Mucosa of descending colon (tissue), 3 donors: ENCODE measurements at regions not wholly inside any gene's neighbourhood (a gene's known extent, or its start where the extent isn't known, plus 50 kb on each side); places are given as distances from the start of the nearest gene placed in this dataset.

Experiments used
- ATAC-seq: fragments of 200-7000 bp; cut with Tn5 transposase; one replicate; pipeline ENCODE4 v1.9.1; 2020; ENCODE audit warnings: mild to moderate bottlenecking, moderate library complexity
- DNase-seq, 3 donors: peaks; one replicate each; pipeline ENCODE4 v3.0.0-alpha.2; 2020
- H3K36me3 ChIP-seq: fragments of 200-600 bp; one replicate; pipeline ENCODE4 v1.8.0; 2021; ENCODE audit warnings: low read depth, mild to moderate bottlenecking
- H3K4me1 ChIP-seq: fragments of 200-600 bp; one replicate; pipeline ENCODE4 v1.8.0; 2021; ENCODE audit warnings: low read depth, mild to moderate bottlenecking
- H3K4me3 ChIP-seq: fragments of 200-600 bp; one replicate; pipeline ENCODE4 v1.8.0; 2021; ENCODE audit warnings: mild to moderate bottlenecking
- H3K9me3 ChIP-seq: fragments of 200-600 bp; one replicate; pipeline ENCODE4 v1.8.0; 2021; ENCODE audit warnings: mild to moderate bottlenecking
- CTCF ChIP-seq: fragments of 200-600 bp; IDR thresholded peaks from one replicate; pipeline ENCODE4 v1.8.0; 2022; ENCODE audit warnings: antibody characterized with exemption, mild to moderate bottlenecking
- intact Hi-C, 2 donors: fragments of 100-400 bp; cut with DNase I in 1 of 2; cut with micrococcal nuclease in 1 of 2; formaldehyde crosslinking; loops; one replicate each; pipeline versions ENCODE4 v1.11.0 to v1.11.1; 2022; cut with DNase I, micrococcal nuclease
- donor health status: DM: no; HTN: no; CAD: no; lungs with moderate emphysema.
- donor health status: DM: no; HTN: no; CAD: no.
- donor health status: DM: no; HTN: yes; CAD: no.

GRCh38 chr14:48973151-48973550, 613.0 kb downstream of the RPS29 start:
- intact Hi-C loops: no loop called here
- Histone ChIP-seq H3K9me3 (peaks cover 2% of the 10 kb centered on the region), H3K36me3 (no peaks in the 10 kb centered on the region), H3K4me3 (no peak overlapping the region), H3K4me1 (no peaks in the 10 kb centered on the region)
- TF ChIP-seq CTCF: no peak
- DNase-seq: no peak
- ATAC-seq: no peak

- TF ChIP-seq CTCF: no peak
- DNase-seq (no peak), ATAC-seq (no peak)
- H3K36me3 ChIP-seq: no peaks in the 10 kb centered on the region
- peaks cover 2% of the 10 kb centered on the region for H3K9me3 ChIP-seq
- intact Hi-C loops: no loop called here
- H3K4me1 ChIP-seq: no peaks in the 10 kb centered on the region
- H3K4me3 ChIP-seq: no peak overlapping the region
These were observed 615.2 kb downstream of the RPS29 start for GRCh38 chr14:48970943-48971342.

GRCh38 chr14:48967419-48967818, 618.8 kb downstream of the RPS29 start:
- H3K36me3 ChIP-seq: no peaks in the 10 kb centered on the region
- intact Hi-C loops: no loop called here
- TF ChIP-seq CTCF: no peak
- H3K4me3 ChIP-seq: no peak overlapping the region
- H3K9me3 ChIP-seq: peaks cover 2% of the 10 kb centered on the region
- no peaks in the 10 kb centered on the region for H3K4me1 ChIP-seq
- no peak for DNase-seq
- ATAC-seq: no peak

- no peak for ATAC-seq
These were observed 622.9 kb downstream of the RPS29 start for GRCh38 chr14:48963231-48963790.

GRCh38 chr14:48957486-48957885, 628.7 kb downstream of the RPS29 start:
- ATAC-seq: no peak
- intact Hi-C loops: no loop called here
- no peak for TF ChIP-seq CTCF

More at GRCh38 chr14:48963231-48963790, 622.9 kb downstream of the RPS29 start:
- no peak for TF ChIP-seq CTCF
- H3K9me3 ChIP-seq: no peaks in the 10 kb centered on the region
- no peak for DNase-seq
- no peaks in the 10 kb centered on the region for H3K36me3 ChIP-seq
- intact Hi-C loops: no loop called here
- H3K4me3 ChIP-seq: no peak overlapping the region
- H3K4me1 ChIP-seq: no peaks in the 10 kb centered on the region

GRCh38 chr14:48955857-48956256, 630.3 kb downstream of the RPS29 start:
- intact Hi-C loops: no loop called here
- no peaks in the 10 kb centered on the region for H3K9me3 ChIP-seq
- H3K4me1 ChIP-seq: no peaks in the 10 kb centered on the region
- TF ChIP-seq CTCF: no peak
- no peak overlapping the region for H3K4me3 ChIP-seq
- no peaks in the 10 kb centered on the region for H3K36me3 ChIP-seq
- no peak for DNase-seq
- ATAC-seq: no peak

More at GRCh38 chr14:48957486-48957885, 628.7 kb downstream of the RPS29 start:
- Histone ChIP-seq H3K4me1 (no peaks in the 10 kb centered on the region), H3K9me3 (no peaks in the 10 kb centered on the region), H3K4me3 (no peak overlapping the region), H3K36me3 (no peaks in the 10 kb centered on the region)
- no peak for DNase-seq
